ENCODE measurements at regions not wholly inside any gene's neighbourhood (a gene's known extent, or its start where the extent isn't known, plus 50 kb on each side); places are given as distances from the start of the nearest gene placed in this dataset.

- Histone ChIP-seq H3K4me1 (ENCODE audit: low read length) (no peaks in the 10 kb centered on the region), H3K27ac (ENCODE audit: low read length) (no peak overlapping the region), H3K4me2 (ENCODE audit: low read depth, low read length) (no peak overlapping the region), H2AFZ (ENCODE audit: low read length) (no peak overlapping the region), H3K36me3 (replicated peaks; ENCODE audit: insufficient read depth, low read length) (no peaks in the 10 kb centered on the region), H3F3A (ENCODE audit: insufficient read depth, low read length) (no peaks in the 10 kb centered on the region), H4K20me1 (ENCODE audit: insufficient read depth, low read length) (no peaks in the 10 kb centered on the region), H3K9me2 (replicated peaks; ENCODE audit: insufficient read depth, low read length) (no peaks in the 10 kb centered on the region), H3K27me3 (replicated peaks; ENCODE audit: insufficient read depth, low read length) (no peaks in the 10 kb centered on the region), H3K9me3 (replicated peaks; ENCODE audit: insufficient read depth, low read length) (no peaks in the 10 kb centered on the region), H3K4me3 (ENCODE audit: low read length) (no peak overlapping the region), H3K9ac (ENCODE audit: low read length) (no peak overlapping the region), H3K79me2 (ENCODE audit: low read length) (no peaks in the 10 kb centered on the region)
- no peak for TF ChIP-seq CTCF (IDR thresholded peaks at IDR 0.05; ENCODE audit: low read length)
- no peak for TF ChIP-seq EZH2phosphoT487 (IDR thresholded peaks at IDR 0.05; ENCODE audit: low read length)
- TF ChIP-seq EZH2 (optimal IDR thresholded peaks at IDR 0.05; ENCODE audit: low read depth, low read length) = no peak
- no peak for DNase-seq
Observed at GRCh38 chr3:72574144-72574543, 274.1 kb downstream of the SHQ1 start.

DNA sequence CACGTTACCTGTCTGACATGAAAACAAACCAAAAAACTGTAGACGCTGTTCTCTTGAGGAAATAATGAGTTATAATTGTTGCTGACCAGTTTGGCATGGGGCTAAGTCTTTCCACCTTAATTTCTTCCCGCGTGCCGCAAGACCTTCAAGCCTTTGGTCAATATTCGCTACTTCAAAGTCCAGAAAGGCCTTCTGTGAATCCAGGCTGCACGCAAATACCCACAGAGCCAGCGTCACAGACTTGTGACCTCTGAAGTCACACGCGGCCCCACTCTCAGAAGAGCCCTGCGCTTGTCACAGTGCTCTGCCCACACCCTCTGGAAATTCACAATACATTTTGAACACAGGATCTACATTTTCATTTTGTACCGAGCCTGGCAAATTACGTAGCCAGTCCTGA, 275.2 kb downstream of the SHQ1 start:
- Histone ChIP-seq H4K20me1 (ENCODE audit: insufficient read depth, low read length) (no peaks in the 10 kb centered on the region), H3K4me3 (ENCODE audit: low read length) (no peak overlapping the region), H3K4me2 (ENCODE audit: low read depth, low read length) (no peak overlapping the region), H3K4me1 (ENCODE audit: low read length) (no peaks in the 10 kb centered on the region), H3K9me2 (replicated peaks; ENCODE audit: insufficient read depth, low read length) (no peaks in the 10 kb centered on the region), H3K9ac (ENCODE audit: low read length) (no peak overlapping the region), H3K79me2 (ENCODE audit: low read length) (no peaks in the 10 kb centered on the region), H3F3A (ENCODE audit: insufficient read depth, low read length) (no peaks in the 10 kb centered on the region), H3K27ac (ENCODE audit: low read length) (no peak overlapping the region), H3K9me3 (replicated peaks; ENCODE audit: insufficient read depth, low read length) (no peaks in the 10 kb centered on the region), H3K27me3 (replicated peaks; ENCODE audit: insufficient read depth, low read length) (no peaks in the 10 kb centered on the region), H3K36me3 (replicated peaks; ENCODE audit: insufficient read depth, low read length) (no peaks in the 10 kb centered on the region), H2AFZ (ENCODE audit: low read length) (no peak overlapping the region)
- TF ChIP-seq EZH2phosphoT487 (IDR thresholded peaks at IDR 0.05; ENCODE audit: low read length) (no peak), EZH2 (optimal IDR thresholded peaks at IDR 0.05; ENCODE audit: low read depth, low read length) (no peak), CTCF (IDR thresholded peaks at IDR 0.05; ENCODE audit: low read length) (no peak)
- no peak for DNase-seq

GRCh38 chr3:72572489-72573007, 275.7 kb downstream of the SHQ1 start:
- no peak overlapping the region for H3K4me3 ChIP-seq (ENCODE audit: low read length)
- no peaks in the 10 kb centered on the region for H3K4me1 ChIP-seq (ENCODE audit: low read length)
- H3K9ac ChIP-seq (ENCODE audit: low read length) = no peak overlapping the region
- no peak for TF ChIP-seq EZH2 (optimal IDR thresholded peaks at IDR 0.05; ENCODE audit: low read depth, low read length)
- no peak overlapping the region for H3K4me2 ChIP-seq (ENCODE audit: low read depth, low read length)
- H3K79me2 ChIP-seq (ENCODE audit: low read length) = no peaks in the 10 kb centered on the region
- no peaks in the 10 kb centered on the region for H3F3A ChIP-seq (ENCODE audit: insufficient read depth, low read length)
- no peaks in the 10 kb centered on the region for H4K20me1 ChIP-seq (ENCODE audit: insufficient read depth, low read length)
- H3K36me3 ChIP-seq (replicated peaks; ENCODE audit: insufficient read depth, low read length) = no peaks in the 10 kb centered on the region
- DNase-seq = no peak
- H3K9me3 ChIP-seq (replicated peaks; ENCODE audit: insufficient read depth, low read length) = no peaks in the 10 kb centered on the region
- no peak overlapping the region for H3K27ac ChIP-seq (ENCODE audit: low read length)
- H2AFZ ChIP-seq (ENCODE audit: low read length) = no peak overlapping the region
- H3K27me3 ChIP-seq (replicated peaks; ENCODE audit: insufficient read depth, low read length) = no peaks in the 10 kb centered on the region
- no peaks in the 10 kb centered on the region for H3K9me2 ChIP-seq (replicated peaks; ENCODE audit: insufficient read depth, low read length)

GRCh38 chr3:72571638-72572114, 276.6 kb downstream of the SHQ1 start:
- TF ChIP-seq EZH2phosphoT487 (IDR thresholded peaks at IDR 0.05; ENCODE audit: low read length) (no peak), EZH2 (optimal IDR thresholded peaks at IDR 0.05; ENCODE audit: low read depth, low read length) (no peak), CTCF (IDR thresholded peaks at IDR 0.05; ENCODE audit: low read length) (no peak)
- no peak overlapping the region for H3K27ac ChIP-seq (ENCODE audit: low read length)
- no peaks in the 10 kb centered on the region for H3K36me3 ChIP-seq (replicated peaks; ENCODE audit: insufficient read depth, low read length)
- no peaks in the 10 kb centered on the region for H3K4me1 ChIP-seq (ENCODE audit: low read length)
- H4K20me1 ChIP-seq (ENCODE audit: insufficient read depth, low read length) = no peaks in the 10 kb centered on the region
- H3K4me3 ChIP-seq (ENCODE audit: low read length) = no peak overlapping the region
- H3K4me2 ChIP-seq (ENCODE audit: low read depth, low read length) = no peak overlapping the region
- no peak overlapping the region for H2AFZ ChIP-seq (ENCODE audit: low read length)
- no peaks in the 10 kb centered on the region for H3K9me3 ChIP-seq (replicated peaks; ENCODE audit: insufficient read depth, low read length)
- no peaks in the 10 kb centered on the region for H3K27me3 ChIP-seq (replicated peaks; ENCODE audit: insufficient read depth, low read length)
- no peak overlapping the region for H3K9ac ChIP-seq (ENCODE audit: low read length)
- no peak for DNase-seq
- H3K9me2 ChIP-seq (replicated peaks; ENCODE audit: insufficient read depth, low read length) = no peaks in the 10 kb centered on the region
- H3K79me2 ChIP-seq (ENCODE audit: low read length) = no peaks in the 10 kb centered on the region
- H3F3A ChIP-seq (ENCODE audit: insufficient read depth, low read length) = no peaks in the 10 kb centered on the region
